HG02884 (cell line): ENCODE measurements at regions not wholly inside any gene's neighbourhood (a gene's known extent, or its start where the extent isn't known, plus 50 kb on each side); places are given as distances from the start of the nearest gene placed in this dataset.

Source experiments
- ATAC-seq: cut with Tn5 transposase; IDR thresholded peaks from one replicate; pipeline ENCODE4 v1.9.1; 2021; ENCODE audit warnings: mild to moderate bottlenecking, moderate library complexity; ENCODE audit not compliant: unreplicated experiment

DNA sequence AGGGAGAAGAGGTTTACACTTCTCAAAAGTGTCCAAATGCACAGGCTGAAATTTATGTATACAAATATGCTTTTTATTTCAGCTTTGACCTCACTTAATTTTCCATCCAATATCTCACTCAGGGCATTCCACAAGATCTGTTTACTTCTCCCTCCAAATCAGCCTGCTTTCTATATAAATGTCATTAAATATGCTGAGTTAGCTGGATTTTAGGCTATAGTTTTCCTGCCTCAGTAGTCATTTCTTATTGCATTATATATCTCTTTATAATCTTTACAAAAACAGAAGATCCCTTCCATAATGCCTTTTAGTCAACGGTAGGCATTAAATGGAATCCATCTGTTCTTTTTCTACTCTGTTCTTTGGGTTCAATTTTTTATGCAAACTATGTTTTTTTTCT is 71.7 kb upstream of the KCND2 start:
- no peak for ATAC-seq

GRCh38 chr7:120205101-120205500 is 67.9 kb upstream of the KCND2 start:
- no peak for ATAC-seq

GRCh38 chr7:120207037-120207436 is 65.9 kb upstream of the KCND2 start:
- ATAC-seq = no peak

- no peak for ATAC-seq
Observed at GRCh38 chr7:120215654-120216053, 57.3 kb upstream of the KCND2 start.

DNA sequence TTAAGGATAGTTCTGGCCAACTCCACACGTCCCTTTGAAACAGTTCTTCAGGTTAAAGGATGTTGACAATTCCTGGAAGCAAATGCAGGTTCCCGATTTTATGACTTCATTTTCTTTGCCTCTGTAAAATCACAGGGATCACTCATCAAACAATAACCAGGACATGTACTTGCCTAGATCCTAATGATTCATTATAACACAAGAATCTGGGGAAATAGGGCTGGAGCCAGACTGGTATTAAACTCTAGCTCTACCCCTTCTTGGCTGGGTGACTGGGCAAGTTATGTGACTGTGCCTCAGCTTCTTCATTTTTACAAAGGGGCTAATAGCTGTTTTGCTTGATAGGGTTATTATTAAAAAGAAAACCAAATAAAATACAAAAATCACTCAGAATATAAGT is 56.0 kb upstream of the KCND2 start:
- no peak for ATAC-seq

GRCh38 chr7:120218712-120219111 is 54.3 kb upstream of the KCND2 start:
- no peak for ATAC-seq

GRCh38 chr7:120221666-120222065 is 51.3 kb upstream of the KCND2 start:
- no peak for ATAC-seq
